ENCODE measurements at regions not wholly inside any gene's neighbourhood (a gene's known extent, or its start where the extent isn't known, plus 50 kb on each side); places are given as distances from the start of the nearest gene placed in this dataset.

DNA sequence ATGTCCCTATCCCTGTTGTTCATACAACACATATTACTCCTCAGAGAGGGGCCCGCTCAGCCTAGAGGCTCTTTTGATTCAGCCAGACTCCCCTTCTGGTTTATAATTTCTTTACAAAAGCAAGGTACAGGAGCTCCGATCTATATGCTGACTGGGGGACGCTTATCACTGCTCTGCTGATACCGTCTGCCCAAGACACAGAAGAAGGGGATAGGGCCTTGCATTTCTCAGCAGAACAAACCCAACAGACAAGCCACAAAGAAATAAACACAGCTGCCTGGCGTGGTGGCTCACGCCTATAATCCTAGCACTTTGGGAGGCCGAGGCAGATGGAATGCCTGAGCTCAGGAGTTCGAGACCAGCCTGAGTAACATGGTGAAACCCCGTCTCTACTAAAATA lies 109.9 kb upstream of the AKIP1 start:
- H2BK120ac ChIP-seq (ENCODE audit: insufficient read depth, low read length, poor library complexity), result no peak overlapping the region
- no peaks in the 10 kb centered on the region for H3K9me3 ChIP-seq (ENCODE audit: insufficient read depth, low read depth, low read length)
- no peak overlapping the region for H3K9ac ChIP-seq (ENCODE audit: low read length)
- H3K27me3 ChIP-seq (ENCODE audit: insufficient read depth, low read length), result no peaks in the 10 kb centered on the region
- no peaks in the 10 kb centered on the region for H3K79me1 ChIP-seq (ENCODE audit: low read length)
- H3K4me2 ChIP-seq (ENCODE audit: low read length), result no peak overlapping the region
- no peak overlapping the region for H3K27ac ChIP-seq (ENCODE audit: low read depth, low read length)
- no peak overlapping the region for H3K4me3 ChIP-seq (ENCODE audit: low read depth, low read length)
- H3K14ac ChIP-seq (ENCODE audit: low read length), result no peak overlapping the region
- H3K23ac ChIP-seq (ENCODE audit: low read length), result no peak overlapping the region
- H3K18ac ChIP-seq (ENCODE audit: low read length), result no peak overlapping the region
- H3K4me1 ChIP-seq (ENCODE audit: control insufficient read depth in 1 of 2, insufficient read depth in 2 of 2, low read length in 2 of 2), result no peaks in the 10 kb centered on the region
- peaks cover 0 to 5% of the 10 kb centered on the region in 2 experiments for H3K36me3 ChIP-seq (ENCODE audit: control insufficient read depth in 1 of 2, insufficient read depth in 2 of 2, low read length in 2 of 2)
- no CpG with 5 or more reads among the region's 9 CpGs for WGBS (ENCODE audit: extremely low coverage, insufficient coverage, insufficient read length)
- DNase-seq, result no peak
- H2BK12ac ChIP-seq (ENCODE audit: low read length), result no peak overlapping the region
- no peak overlapping the region for H4K8ac ChIP-seq (ENCODE audit: low read depth, low read length)
- H4K91ac ChIP-seq (ENCODE audit: low read depth, low read length), result no peak overlapping the region
- H3K79me2 ChIP-seq (ENCODE audit: control insufficient read depth, insufficient read depth, low read length, poor library complexity), result no peaks in the 10 kb centered on the region
- H3K4ac ChIP-seq (ENCODE audit: low read depth, low read length), result no peak overlapping the region
- no peak overlapping the region for H2BK5ac ChIP-seq (ENCODE audit: low read depth, low read length, poor library complexity)
- H2AFZ ChIP-seq (ENCODE audit: insufficient read depth, low read length, poor library complexity), result no peak overlapping the region
- no peak overlapping the region for H2AK5ac ChIP-seq (ENCODE audit: low read length)
- no peak overlapping the region for H4K12ac ChIP-seq (ENCODE audit: low read depth, low read length)

DNA sequence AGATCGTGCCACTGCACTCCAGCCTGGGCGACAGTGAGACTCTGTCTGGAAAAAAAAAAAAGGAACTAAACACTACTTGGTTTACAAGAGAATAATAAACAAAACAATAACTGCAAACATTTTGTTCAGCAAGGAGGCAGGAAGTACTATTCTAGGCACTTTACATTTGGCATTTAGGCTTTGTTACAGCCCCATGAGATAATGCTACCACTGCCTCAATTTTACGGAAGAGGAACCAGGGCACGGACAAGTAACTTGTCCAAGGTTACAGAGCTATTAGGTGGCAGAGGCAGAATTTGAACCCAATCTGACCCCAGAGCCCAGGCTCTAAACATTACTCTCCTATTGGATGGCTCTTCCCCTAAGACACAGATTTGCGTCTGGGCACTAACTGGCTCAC lies 108.7 kb upstream of the AKIP1 start:
- Histone ChIP-seq H3K9ac (ENCODE audit: low read length) (no peak overlapping the region), H2AFZ (ENCODE audit: insufficient read depth, low read length, poor library complexity) (no peak overlapping the region), H4K12ac (ENCODE audit: low read depth, low read length) (no peak overlapping the region), H3K18ac (ENCODE audit: low read length) (no peak overlapping the region), H3K27ac (ENCODE audit: low read depth, low read length) (no peak overlapping the region), H3K4me2 (ENCODE audit: low read length) (no peak overlapping the region), H3K14ac (ENCODE audit: low read length) (no peak overlapping the region), H3K36me3 (ENCODE audit: control insufficient read depth in 1 of 2, insufficient read depth in 2 of 2, low read length in 2 of 2) (peaks cover 0 to 5% of the 10 kb centered on the region in 2 experiments), H2BK12ac (ENCODE audit: low read length) (no peak overlapping the region), H3K79me2 (ENCODE audit: control insufficient read depth, insufficient read depth, low read length, poor library complexity) (no peaks in the 10 kb centered on the region), H3K4me3 (ENCODE audit: low read depth, low read length) (no peak overlapping the region), H2AK5ac (ENCODE audit: low read length) (no peak overlapping the region), H3K23ac (ENCODE audit: low read length) (no peak overlapping the region), H3K27me3 (ENCODE audit: insufficient read depth, low read length) (no peaks in the 10 kb centered on the region), H2BK120ac (ENCODE audit: insufficient read depth, low read length, poor library complexity) (no peak overlapping the region), H3K79me1 (ENCODE audit: low read length) (no peaks in the 10 kb centered on the region), H3K4me1 (ENCODE audit: control insufficient read depth in 1 of 2, insufficient read depth in 2 of 2, low read length in 2 of 2) (no peaks in the 10 kb centered on the region), H3K9me3 (ENCODE audit: insufficient read depth, low read depth, low read length) (no peaks in the 10 kb centered on the region), H4K91ac (ENCODE audit: low read depth, low read length) (no peak overlapping the region), H4K8ac (ENCODE audit: low read depth, low read length) (no peak overlapping the region), H2BK5ac (ENCODE audit: low read depth, low read length, poor library complexity) (no peak overlapping the region), H3K4ac (ENCODE audit: low read depth, low read length) (no peak overlapping the region)
- no CpG with 5 or more reads among the region's 5 CpGs for WGBS (ENCODE audit: extremely low coverage, insufficient coverage, insufficient read length)
- no peak for DNase-seq

DNA sequence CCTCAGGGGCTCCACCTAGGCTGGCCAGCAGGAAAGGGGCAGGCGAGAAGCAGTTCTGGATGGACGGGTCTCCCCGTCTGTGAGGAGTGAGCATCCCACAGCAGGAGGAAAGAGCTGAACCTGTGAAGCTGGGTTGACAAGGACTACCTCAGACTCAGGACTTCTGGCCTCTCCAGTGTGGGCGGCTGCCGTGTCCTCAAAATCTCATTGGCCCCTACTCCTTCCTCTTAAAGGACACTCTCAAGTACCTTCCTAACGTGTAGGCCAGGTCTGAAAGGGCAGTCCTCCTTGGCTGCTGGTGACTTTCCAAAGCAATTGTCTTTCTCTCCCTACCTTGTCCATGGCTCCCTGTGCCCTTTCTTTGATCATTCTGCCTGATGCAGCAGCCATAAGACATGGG lies 107.0 kb upstream of the AKIP1 start:
- Histone ChIP-seq H3K79me1 (ENCODE audit: low read length) (no peaks in the 10 kb centered on the region), H3K79me2 (ENCODE audit: control insufficient read depth, insufficient read depth, low read length, poor library complexity) (no peaks in the 10 kb centered on the region), H2AK5ac (ENCODE audit: low read length) (no peak overlapping the region), H3K27me3 (ENCODE audit: insufficient read depth, low read length) (no peaks in the 10 kb centered on the region), H4K91ac (ENCODE audit: low read depth, low read length) (no peak overlapping the region), H3K18ac (ENCODE audit: low read length) (no peak overlapping the region), H3K4me2 (ENCODE audit: low read length) (no peak overlapping the region), H3K4me1 (ENCODE audit: control insufficient read depth in 1 of 2, insufficient read depth in 2 of 2, low read length in 2 of 2) (peaks cover 0 to 2% of the 10 kb centered on the region in 2 experiments), H3K36me3 (ENCODE audit: control insufficient read depth in 1 of 2, insufficient read depth in 2 of 2, low read length in 2 of 2) (peaks cover 0 to 5% of the 10 kb centered on the region in 2 experiments), H2AFZ (ENCODE audit: insufficient read depth, low read length, poor library complexity) (no peak overlapping the region), H3K14ac (ENCODE audit: low read length) (no peak overlapping the region), H4K12ac (ENCODE audit: low read depth, low read length) (no peak overlapping the region), H3K23ac (ENCODE audit: low read length) (no peak overlapping the region), H3K4ac (ENCODE audit: low read depth, low read length) (no peak overlapping the region), H2BK12ac (ENCODE audit: low read length) (no peak overlapping the region), H4K8ac (ENCODE audit: low read depth, low read length) (no peak overlapping the region), H2BK120ac (ENCODE audit: insufficient read depth, low read length, poor library complexity) (no peak overlapping the region), H2BK5ac (ENCODE audit: low read depth, low read length, poor library complexity) (no peak overlapping the region), H3K27ac (ENCODE audit: low read depth, low read length) (no peak overlapping the region), H3K9ac (ENCODE audit: low read length) (no peak overlapping the region), H3K4me3 (ENCODE audit: low read depth, low read length) (no peak overlapping the region), H3K9me3 (ENCODE audit: insufficient read depth, low read depth, low read length) (no peaks in the 10 kb centered on the region)
- no CpG with 5 or more reads among the region's 6 CpGs for WGBS (ENCODE audit: extremely low coverage, insufficient coverage, insufficient read length)
- DNase-seq, result no peak

DNA sequence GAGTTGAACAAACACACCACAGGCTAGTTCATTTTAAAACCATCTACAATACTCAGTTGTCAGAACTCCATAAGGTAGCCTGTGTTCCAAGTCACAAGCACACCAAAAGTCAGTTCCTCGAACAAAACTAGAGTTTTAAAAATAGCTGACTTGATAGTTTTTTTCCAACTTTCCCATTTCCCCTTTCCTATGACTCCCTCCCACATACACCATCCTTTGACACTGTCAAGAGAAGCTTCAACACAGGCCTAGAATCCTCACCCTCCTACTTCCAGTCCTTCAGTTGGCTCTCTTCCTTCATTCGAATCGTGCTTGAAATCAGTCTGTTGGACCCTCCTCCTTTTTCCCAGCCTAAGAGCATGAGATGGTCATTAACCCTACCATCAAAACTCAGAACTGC lies 105.7 kb upstream of the AKIP1 start:
- no peak overlapping the region for H3K18ac ChIP-seq (ENCODE audit: low read length)
- H4K91ac ChIP-seq (ENCODE audit: low read depth, low read length), result no peak overlapping the region
- H3K9me3 ChIP-seq (ENCODE audit: insufficient read depth, low read depth, low read length), result no peaks in the 10 kb centered on the region
- H2BK5ac ChIP-seq (ENCODE audit: low read depth, low read length, poor library complexity), result no peak overlapping the region
- peaks cover 6 to 12% of the 10 kb centered on the region in 2 experiments for H3K4me1 ChIP-seq (ENCODE audit: control insufficient read depth in 1 of 2, insufficient read depth in 2 of 2, low read length in 2 of 2)
- no CpG with 5 or more reads among the region's 3 CpGs for WGBS (ENCODE audit: extremely low coverage, insufficient coverage, insufficient read length)
- no peak overlapping the region for H3K4ac ChIP-seq (ENCODE audit: low read depth, low read length)
- peaks cover 2% of the 10 kb centered on the region for H3K79me1 ChIP-seq (ENCODE audit: low read length)
- no peaks in the 10 kb centered on the region for H3K27me3 ChIP-seq (ENCODE audit: insufficient read depth, low read length)
- no peak overlapping the region for H3K4me3 ChIP-seq (ENCODE audit: low read depth, low read length)
- H2AFZ ChIP-seq (ENCODE audit: insufficient read depth, low read length, poor library complexity), result no peak overlapping the region
- peaks cover under 1% of the 10 kb centered on the region for H3K79me2 ChIP-seq (ENCODE audit: control insufficient read depth, insufficient read depth, low read length, poor library complexity)
- no peak overlapping the region for H3K23ac ChIP-seq (ENCODE audit: low read length)
- no peak overlapping the region for H2BK120ac ChIP-seq (ENCODE audit: insufficient read depth, low read length, poor library complexity)
- no peak overlapping the region for H3K4me2 ChIP-seq (ENCODE audit: low read length)
- H3K36me3 ChIP-seq (ENCODE audit: control insufficient read depth in 1 of 2, insufficient read depth in 2 of 2, low read length in 2 of 2), result peaks cover 0 to 2% of the 10 kb centered on the region in 2 experiments
- H2AK5ac ChIP-seq (ENCODE audit: low read length), result no peak overlapping the region
- H3K14ac ChIP-seq (ENCODE audit: low read length), result no peak overlapping the region
- no peak for DNase-seq
- no peak overlapping the region for H4K12ac ChIP-seq (ENCODE audit: low read depth, low read length)
- no peak overlapping the region for H3K9ac ChIP-seq (ENCODE audit: low read length)
- no peak overlapping the region for H4K8ac ChIP-seq (ENCODE audit: low read depth, low read length)
- no peak overlapping the region for H2BK12ac ChIP-seq (ENCODE audit: low read length)
- no peak overlapping the region for H3K27ac ChIP-seq (ENCODE audit: low read depth, low read length)

Measured in trophoblast cell (in vitro differentiated cells and primary cell).